ENCODE measurements at regions not wholly inside any gene's neighbourhood (a gene's known extent, or its start where the extent isn't known, plus 50 kb on each side); places are given as distances from the start of the nearest gene placed in this dataset.
"Not testable (repeated sequence)": the region's sequence is repeated elsewhere in the genome, so short reads cannot be mapped to it uniquely, and the experiment has no call there.

GRCh38 chr19:28706693-28707092 lies 506.3 kb downstream of the UQCRFS1 start:
- no peak for ATAC-seq
- Mint-ChIP-seq H3K4me1 (no peaks in the 10 kb centered on the region), H3K4me3 (no peak overlapping the region), H3K36me3 (no peaks in the 10 kb centered on the region), H3K9me3 (no peaks in the 10 kb centered on the region), H3K27ac (no peak overlapping the region)
- DNase-seq (ENCODE audit: low spot score in 2 of 2): no peak

GRCh38 chr19:28705008-28705407 lies 507.9 kb downstream of the UQCRFS1 start:
- no peak for ATAC-seq
- Mint-ChIP-seq H3K27ac (no peak overlapping the region), H3K36me3 (no peaks in the 10 kb centered on the region), H3K4me1 (no peaks in the 10 kb centered on the region), H3K4me3 (no peak overlapping the region), H3K9me3 (no peaks in the 10 kb centered on the region)
- no peak for DNase-seq (ENCODE audit: low spot score in 2 of 2)

- no peak overlapping the region for H3K27ac Mint-ChIP-seq
- no peaks in the 10 kb centered on the region for H3K9me3 Mint-ChIP-seq
- DNase-seq (ENCODE audit: low spot score in 2 of 2) (no peak), ATAC-seq (no peak)
- H3K4me3 Mint-ChIP-seq: no peak overlapping the region
- H3K4me1 Mint-ChIP-seq: no peaks in the 10 kb centered on the region
- H3K36me3 Mint-ChIP-seq: no peaks in the 10 kb centered on the region
These were observed 509.5 kb downstream of the UQCRFS1 start for GRCh38 chr19:28703400-28703956.

GRCh38 chr19:28701491-28701890 lies 511.5 kb downstream of the UQCRFS1 start:
- Mint-ChIP-seq H3K36me3 (no peaks in the 10 kb centered on the region), H3K4me3 (no peak overlapping the region), H3K27ac (no peak overlapping the region), H3K4me1 (no peaks in the 10 kb centered on the region), H3K9me3 (peaks cover 2% of the 10 kb centered on the region)
- DNase-seq (ENCODE audit: low spot score in 2 of 2): no peak
- ATAC-seq: no peak

GRCh38 chr19:28700176-28700575 lies 512.8 kb downstream of the UQCRFS1 start:
- no peak for DNase-seq (ENCODE audit: low spot score in 2 of 2)
- Mint-ChIP-seq H3K4me3 (no peak overlapping the region), H3K27ac (no peak overlapping the region)

GRCh38 chr19:28697308-28697707 lies 515.6 kb downstream of the UQCRFS1 start:
- peaks cover 2% of the 10 kb centered on the region for H3K9me3 Mint-ChIP-seq
- H3K27ac Mint-ChIP-seq: no peak overlapping the region
- DNase-seq (ENCODE audit: low spot score in 2 of 2) (no peak), ATAC-seq (no peak)
- H3K4me3 Mint-ChIP-seq: no peak overlapping the region
- no peaks in the 10 kb centered on the region for H3K36me3 Mint-ChIP-seq
- H3K4me1 Mint-ChIP-seq: no peaks in the 10 kb centered on the region

More at GRCh38 chr19:28700176-28700575, 512.8 kb downstream of the UQCRFS1 start:
- ATAC-seq: no peak
- no peaks in the 10 kb centered on the region for H3K36me3 Mint-ChIP-seq
- no peaks in the 10 kb centered on the region for H3K4me1 Mint-ChIP-seq
- peaks cover 2% of the 10 kb centered on the region for H3K9me3 Mint-ChIP-seq

GRCh38 chr19:28694812-28695211 lies 518.1 kb downstream of the UQCRFS1 start:
- Mint-ChIP-seq H3K9me3 (peaks cover 4% of the 10 kb centered on the region), H3K4me3 (no peak overlapping the region), H3K36me3 (no peaks in the 10 kb centered on the region), H3K4me1 (no peaks in the 10 kb centered on the region), H3K27ac (no peak overlapping the region)
- ATAC-seq: no peak
- no peak for DNase-seq (ENCODE audit: low spot score in 2 of 2)

GRCh38 chr19:28691683-28692082 lies 521.3 kb downstream of the UQCRFS1 start:
- Mint-ChIP-seq H3K36me3 (no peaks in the 10 kb centered on the region), H3K9me3 (peaks cover 2% of the 10 kb centered on the region), H3K4me1 (no peaks in the 10 kb centered on the region), H3K4me3 (no peak overlapping the region), H3K27ac (no peak overlapping the region)
- ATAC-seq: no peak
- DNase-seq (ENCODE audit: low spot score in 2 of 2): no peak

- not testable (repeated sequence) for H3K4me1 Mint-ChIP-seq; H3K4me3 Mint-ChIP-seq; ATAC-seq; H3K27ac Mint-ChIP-seq; DNase-seq (ENCODE audit: low spot score in 2 of 2); H3K36me3 Mint-ChIP-seq; H3K9me3 Mint-ChIP-seq
These were observed 523.5 kb downstream of the UQCRFS1 start for GRCh38 chr19:28689464-28689863.

GRCh38 chr19:28687296-28687695 lies 525.7 kb downstream of the UQCRFS1 start:
- peaks cover 4% of the 10 kb centered on the region for H3K9me3 Mint-ChIP-seq
- DNase-seq (ENCODE audit: low spot score in 2 of 2) (no peak), ATAC-seq (no peak)
- H3K27ac Mint-ChIP-seq: no peak overlapping the region
- H3K4me1 Mint-ChIP-seq: no peaks in the 10 kb centered on the region
- H3K4me3 Mint-ChIP-seq: no peak overlapping the region
- no peaks in the 10 kb centered on the region for H3K36me3 Mint-ChIP-seq

- ATAC-seq: no peak
- Mint-ChIP-seq H3K36me3 (no peaks in the 10 kb centered on the region), H3K4me3 (no peak overlapping the region), H3K4me1 (no peaks in the 10 kb centered on the region), H3K9me3 (peaks cover 3% of the 10 kb centered on the region), H3K27ac (no peak overlapping the region)
- no peak for DNase-seq (ENCODE audit: low spot score in 2 of 2)
These were observed 526.2 kb downstream of the UQCRFS1 start for GRCh38 chr19:28686756-28687155.

- H3K4me3 Mint-ChIP-seq: no peak overlapping the region
- H3K27ac Mint-ChIP-seq: no peak overlapping the region
- DNase-seq (ENCODE audit: low spot score in 2 of 2) (no peak), ATAC-seq (no peak)
- H3K4me1 Mint-ChIP-seq: no peaks in the 10 kb centered on the region
- H3K36me3 Mint-ChIP-seq: no peaks in the 10 kb centered on the region
- H3K9me3 Mint-ChIP-seq: peaks cover 2% of the 10 kb centered on the region
These were observed 527.1 kb downstream of the UQCRFS1 start for GRCh38 chr19:28685802-28686201.

GRCh38 chr19:28685077-28685476 lies 527.9 kb downstream of the UQCRFS1 start:
- ATAC-seq; DNase-seq (ENCODE audit: low spot score in 2 of 2); H3K9me3 Mint-ChIP-seq; H3K4me3 Mint-ChIP-seq; H3K27ac Mint-ChIP-seq; H3K4me1 Mint-ChIP-seq; H3K36me3 Mint-ChIP-seq: not testable (repeated sequence)

GRCh38 chr19:28680111-28680510 lies 532.8 kb downstream of the UQCRFS1 start:
- peaks cover 3% of the 10 kb centered on the region for H3K9me3 Mint-ChIP-seq
- ATAC-seq: no peak

GRCh38 chr19:28670836-28671235 lies 542.1 kb downstream of the UQCRFS1 start:
- Mint-ChIP-seq H3K27ac (no peak overlapping the region), H3K36me3 (no peaks in the 10 kb centered on the region), H3K4me1 (no peaks in the 10 kb centered on the region), H3K9me3 (peaks cover 34% of the 10 kb centered on the region), H3K4me3 (no peak overlapping the region)
- DNase-seq (ENCODE audit: low spot score in 2 of 2) (no peak), ATAC-seq (no peak)

More at GRCh38 chr19:28680111-28680510, 532.8 kb downstream of the UQCRFS1 start:
- H3K27ac Mint-ChIP-seq: no peak overlapping the region
- H3K4me1 Mint-ChIP-seq: no peaks in the 10 kb centered on the region
- DNase-seq (ENCODE audit: low spot score in 2 of 2): no peak
- H3K36me3 Mint-ChIP-seq: no peaks in the 10 kb centered on the region
- H3K4me3 Mint-ChIP-seq: no peak overlapping the region

- Mint-ChIP-seq H3K36me3 (no peaks in the 10 kb centered on the region), H3K4me1 (no peaks in the 10 kb centered on the region), H3K27ac (no peak overlapping the region), H3K4me3 (no peak overlapping the region), H3K9me3 (peaks cover 36% of the 10 kb centered on the region)
- ATAC-seq (no peak), DNase-seq (ENCODE audit: low spot score in 2 of 2) (no peak)
These were observed 543.1 kb downstream of the UQCRFS1 start for GRCh38 chr19:28669804-28670203.
